Esophagus squamous epithelium (tissue), 4 donors: ENCODE measurements at regions not wholly inside any gene's neighbourhood (a gene's known extent, or its start where the extent isn't known, plus 50 kb on each side); places are given as distances from the start of the nearest gene placed in this dataset.

Source experiments
- CTCF ChIP-seq, 6 experiments: fragments of 450-650 bp in 4 of 6; fragments of 200-600 bp in 2 of 6; sonication (generic) in 2 of 6; IDR thresholded peaks; one replicate each; pipeline ENCODE4 v1.5.1; 2016 to 2019; ENCODE audit warnings: antibody characterized with exemption in 6 of 6, mild to moderate bottlenecking in 4 of 6, moderate library complexity in 4 of 6
- POLR2A ChIP-seq, 4 donors: fragments of 450-650 bp; IDR thresholded peaks; one replicate each; pipeline ENCODE4 v1.6.1; 2017; ENCODE audit warnings: antibody characterized with exemption in 4 of 4, mild to moderate bottlenecking in 4 of 4, moderate library complexity in 3 of 4

- TF ChIP-seq CTCF (IDR thresholded peaks at IDR 0.05) (no peak), POLR2A (IDR thresholded peaks at IDR 0.05) (no peak)
Observed at GRCh38 chr12:43165351-43165750, 386.7 kb downstream of the ADAMTS20 start.
